ENCODE measurements at regions not wholly inside any gene's neighbourhood (a gene's known extent, or its start where the extent isn't known, plus 50 kb on each side); places are given as distances from the start of the nearest gene placed in this dataset.
"Not testable (repeated sequence)": the region's sequence is repeated elsewhere in the genome, so short reads cannot be mapped to it uniquely, and the experiment has no call there.

- TF ChIP-seq CTCF (IDR thresholded peaks at IDR 0.05; ENCODE audit: low read depth, low read length); EZH2phosphoT487 (IDR thresholded peaks at IDR 0.05; ENCODE audit: low read depth): not testable (repeated sequence)
These were observed 633.0 kb downstream of the PRIM2 start for GRCh38 chr6:57950430-57950829.

Measured in OCI-LY3 (cell line).